Mesendoderm (in vitro differentiated cells): ENCODE measurements at regions not wholly inside any gene's neighbourhood (a gene's known extent, or its start where the extent isn't known, plus 50 kb on each side); places are given as distances from the start of the nearest gene placed in this dataset.

ENCODE experiments used
- DNase-seq: peaks from one replicate; pipeline ENCODE4 v3.0.0; 2013
- H2AK5ac ChIP-seq: 2 replicates; pipeline ENCODE4 v1.6.1; 2013; ENCODE audit warnings: low read length, inconsistent platforms
- H2BK120ac ChIP-seq: 2 replicates; pipeline ENCODE4 v1.6.1; 2013; ENCODE audit warnings: low read depth, mild to moderate bottlenecking, low read length, moderate library complexity, mixed read lengths
- H2BK15ac ChIP-seq: replicated peaks from 2 replicates; pipeline ENCODE4 v1.6.1; 2013; ENCODE audit warnings: low read depth, mild to moderate bottlenecking, moderate library complexity
- H2BK5ac ChIP-seq: 2 replicates; pipeline ENCODE4 v1.6.1; 2013; ENCODE audit warnings: low read length, inconsistent platforms
- H3K18ac ChIP-seq: 2 replicates; pipeline ENCODE4 v1.6.1; 2013; ENCODE audit warnings: mild to moderate bottlenecking, low read length, mixed read lengths
- H3K23ac ChIP-seq: one replicate; pipeline ENCODE4 v1.6.1; 2013; ENCODE audit warnings: low read length
- H3K27ac ChIP-seq: 2 replicates; pipeline ENCODE4 v1.5.1; 2013; ENCODE audit warnings: low read depth, mild to moderate bottlenecking, inconsistent platforms, low read length, moderate library complexity
- H3K27me3 ChIP-seq: 2 replicates; pipeline ENCODE4 v1.6.1; 2013; ENCODE audit warnings: low read length, control low read depth, mild to moderate bottlenecking, inconsistent platforms; ENCODE audit not compliant: insufficient read depth, poor library complexity
- H3K36me3 ChIP-seq: 2 replicates; pipeline ENCODE4 v1.6.1; 2013; ENCODE audit warnings: low read length, inconsistent platforms; ENCODE audit not compliant: control insufficient read depth, insufficient read depth
- H3K4ac ChIP-seq: one replicate; pipeline ENCODE4 v1.6.1; 2013; ENCODE audit warnings: low read depth, mild to moderate bottlenecking, low read length, moderate library complexity
- H3K4me1 ChIP-seq: 2 replicates; pipeline ENCODE4 v1.6.1; 2013; ENCODE audit warnings: low read depth, low read length, inconsistent platforms; ENCODE audit not compliant: control insufficient read depth
- H3K4me2 ChIP-seq: 2 replicates; pipeline ENCODE4 v1.6.1; 2013; ENCODE audit warnings: low read length
- H3K4me3 ChIP-seq: 2 replicates; pipeline ENCODE4 v1.5.1; 2013; ENCODE audit warnings: mild to moderate bottlenecking, low read length
- H3K56ac ChIP-seq: one replicate; pipeline ENCODE4 v1.6.1; 2013; ENCODE audit warnings: low read length
- H3K79me1 ChIP-seq: 2 replicates; pipeline ENCODE4 v1.6.1; 2013; ENCODE audit warnings: low read length, inconsistent platforms
- H3K79me2 ChIP-seq: 2 replicates; pipeline ENCODE4 v1.6.1; 2013; ENCODE audit warnings: mild to moderate bottlenecking, low read length; ENCODE audit not compliant: control insufficient read depth, insufficient read depth
- H3K9ac ChIP-seq: 2 replicates; pipeline ENCODE4 v1.6.1; 2013; ENCODE audit warnings: low read length, inconsistent platforms
- H4K5ac ChIP-seq: one replicate; pipeline ENCODE4 v1.6.1; 2013; ENCODE audit warnings: low read length
- H4K8ac ChIP-seq: one replicate; pipeline ENCODE4 v1.6.1; 2013; ENCODE audit warnings: low read depth, mild to moderate bottlenecking, control low read depth, low read length, moderate library complexity
- WGBS: extraction: QIAGEN DNeasy Blood & Tissue Kit; methylation state at CpG from one replicate; pipeline ENCODE4 v1.1.7; 2013; ENCODE audit warnings: low lambda C conversion rate, missing lambda C conversion rate; ENCODE audit not compliant: insufficient coverage; ENCODE audit errors: extremely low coverage; 5-methylcytosine and 5-hydroxymethylcytosine counted together

DNA sequence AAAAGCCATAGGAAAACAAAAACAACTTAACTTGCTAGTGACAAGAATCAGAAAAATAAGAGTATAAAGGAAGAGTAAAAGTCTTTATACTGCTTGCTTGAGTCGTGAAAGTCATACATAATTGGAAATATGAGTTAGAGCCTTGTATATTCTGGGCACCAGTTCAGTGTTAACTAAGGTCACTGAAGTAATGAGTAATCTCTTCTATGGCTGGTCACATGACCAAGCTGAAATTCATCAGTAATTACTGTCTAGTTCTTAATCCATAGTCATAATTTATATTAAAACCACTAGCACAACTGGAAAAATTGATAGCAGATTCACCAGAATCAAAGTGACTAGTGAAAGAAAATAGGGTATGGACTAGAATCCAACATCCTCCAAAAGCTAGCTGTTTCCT is 84.4 kb upstream of the SLC5A12 start:
- Histone ChIP-seq H4K8ac (no peak overlapping the region), H3K79me1 (no peaks in the 10 kb centered on the region), H3K4me2 (no peak overlapping the region), H3K4me3 (no peak overlapping the region), H3K79me2 (no peaks in the 10 kb centered on the region), H3K56ac (no peak overlapping the region), H3K18ac (no peak overlapping the region), H3K27me3 (no peaks in the 10 kb centered on the region), H3K23ac (no peak overlapping the region), H3K36me3 (no peaks in the 10 kb centered on the region), H2BK15ac (no peak overlapping the region), H2BK120ac (no peak overlapping the region), H2BK5ac (no peak overlapping the region), H3K4me1 (peaks cover 2% of the 10 kb centered on the region), H3K4ac (no peak overlapping the region), H3K27ac (no peak overlapping the region), H4K5ac (no peak overlapping the region), H3K9ac (no peak overlapping the region), H2AK5ac (no peak overlapping the region)
- no peak for DNase-seq
- WGBS = no CpG with 5 or more reads among the region's 1 CpG

DNA sequence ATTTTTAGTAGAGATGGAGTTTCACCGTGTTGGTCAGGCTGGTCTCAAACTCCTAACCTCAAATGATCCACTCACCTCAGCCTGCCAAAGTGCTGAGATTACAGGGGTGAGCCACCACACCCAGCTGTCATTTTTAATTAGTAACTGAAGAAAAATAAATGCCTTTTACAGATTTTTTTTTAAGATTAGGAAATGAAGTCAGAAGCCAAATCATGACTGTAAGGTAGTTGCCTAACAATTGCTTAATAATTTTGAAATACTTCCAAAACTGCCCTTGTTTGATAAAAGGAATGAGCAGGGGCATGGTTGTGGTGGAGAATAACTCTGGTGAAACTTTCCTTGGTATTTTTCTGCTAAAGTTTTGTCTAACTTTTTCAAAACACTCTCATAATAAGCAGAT is 98.9 kb upstream of the SLC5A12 start:
- Histone ChIP-seq H4K5ac (no peak overlapping the region), H3K56ac (no peak overlapping the region), H2BK120ac (no peak overlapping the region), H3K9ac (no peak overlapping the region), H2BK15ac (no peak overlapping the region), H4K8ac (no peak overlapping the region), H3K4me3 (no peak overlapping the region), H3K79me2 (no peaks in the 10 kb centered on the region), H3K79me1 (no peaks in the 10 kb centered on the region), H2AK5ac (no peak overlapping the region), H3K23ac (no peak overlapping the region), H3K36me3 (no peaks in the 10 kb centered on the region), H3K27ac (no peak overlapping the region), H3K18ac (no peak overlapping the region), H2BK5ac (no peak overlapping the region), H3K4me1 (no peaks in the 10 kb centered on the region), H3K4me2 (no peak overlapping the region), H3K27me3 (no peaks in the 10 kb centered on the region), H3K4ac (no peak overlapping the region)
- DNase-seq = no peak
- WGBS = no CpG with 5 or more reads among the region's 1 CpG

DNA sequence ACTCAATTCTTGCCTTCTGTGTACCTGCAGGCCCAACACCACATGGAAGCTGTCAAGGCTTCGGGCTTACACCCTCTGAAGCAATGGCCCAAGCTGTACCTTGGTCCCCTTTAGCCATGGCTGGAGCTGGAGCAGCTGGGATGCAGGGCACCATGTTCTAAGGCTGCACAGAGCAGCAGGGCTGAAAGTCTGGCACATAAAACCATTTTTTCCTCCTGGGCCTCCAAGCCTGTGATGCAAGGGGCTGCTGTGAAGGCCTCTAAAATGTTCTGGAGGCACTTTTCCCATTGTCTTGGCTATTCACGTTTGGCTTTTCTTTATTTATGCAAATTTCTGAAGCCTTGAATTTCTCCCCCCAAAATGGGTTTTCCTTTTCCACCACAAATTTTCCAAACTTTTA is 102.1 kb upstream of the SLC5A12 start:
- H3K4me1 ChIP-seq = no peaks in the 10 kb centered on the region
- no peak overlapping the region for H3K9ac ChIP-seq
- no peak overlapping the region for H3K27ac ChIP-seq
- H2BK120ac ChIP-seq = no peak overlapping the region
- no peaks in the 10 kb centered on the region for H3K79me1 ChIP-seq
- H2BK5ac ChIP-seq = no peak overlapping the region
- no peak overlapping the region for H3K4ac ChIP-seq
- no peak overlapping the region for H2AK5ac ChIP-seq
- no CpG with 5 or more reads among the region's 2 CpGs for WGBS
- no peak overlapping the region for H3K4me2 ChIP-seq
- no peaks in the 10 kb centered on the region for H3K36me3 ChIP-seq
- peak; percentile 21 for DNase-seq
- no peak overlapping the region for H3K18ac ChIP-seq
- H4K5ac ChIP-seq = no peak overlapping the region
- no peak overlapping the region for H3K4me3 ChIP-seq
- H2BK15ac ChIP-seq = no peak overlapping the region
- H3K23ac ChIP-seq = no peak overlapping the region
- H3K79me2 ChIP-seq = no peaks in the 10 kb centered on the region
- no peaks in the 10 kb centered on the region for H3K27me3 ChIP-seq
- no peak overlapping the region for H3K56ac ChIP-seq
- no peak overlapping the region for H4K8ac ChIP-seq

DNA sequence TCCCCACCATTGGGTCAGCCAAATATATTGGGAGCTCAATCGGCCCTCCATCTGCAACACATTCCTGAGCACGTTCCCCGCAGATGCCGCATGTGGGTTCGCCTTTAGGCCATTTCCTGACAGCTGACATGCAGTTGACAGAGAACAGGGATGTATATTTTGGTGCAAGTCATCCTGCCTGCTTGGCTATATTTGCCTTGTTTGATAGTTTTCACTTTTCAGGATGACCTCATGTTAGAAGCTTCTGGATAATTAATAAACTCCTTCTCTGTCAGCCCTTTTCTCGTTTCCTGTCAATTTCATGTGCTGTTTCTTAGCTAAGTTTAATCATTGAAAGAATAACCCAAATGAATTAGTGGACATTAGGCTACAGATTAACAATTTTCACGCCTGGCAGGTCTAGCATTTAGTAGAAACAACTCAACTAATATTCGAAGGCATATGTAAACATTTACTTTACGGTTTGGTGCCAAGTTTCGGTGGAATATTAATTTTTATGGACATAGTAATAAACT is 105.8 kb upstream of the SLC5A12 start:
- Histone ChIP-seq H2BK15ac (no peak overlapping the region), H3K4me3 (no peak overlapping the region), H3K4me1 (no peaks in the 10 kb centered on the region), H4K5ac (no peak overlapping the region), H3K4ac (no peak overlapping the region), H3K36me3 (no peaks in the 10 kb centered on the region), H3K4me2 (no peak overlapping the region), H3K27me3 (no peaks in the 10 kb centered on the region), H4K8ac (no peak overlapping the region), H3K79me2 (no peaks in the 10 kb centered on the region), H3K79me1 (no peaks in the 10 kb centered on the region), H3K56ac (no peak overlapping the region), H3K23ac (no peak overlapping the region), H3K18ac (no peak overlapping the region), H3K27ac (no peak overlapping the region), H3K9ac (no peak overlapping the region), H2BK5ac (no peak overlapping the region), H2AK5ac (no peak overlapping the region), H2BK120ac (no peak overlapping the region)
- WGBS = no CpG with 5 or more reads among the region's 10 CpGs
- no peak for DNase-seq

DNA sequence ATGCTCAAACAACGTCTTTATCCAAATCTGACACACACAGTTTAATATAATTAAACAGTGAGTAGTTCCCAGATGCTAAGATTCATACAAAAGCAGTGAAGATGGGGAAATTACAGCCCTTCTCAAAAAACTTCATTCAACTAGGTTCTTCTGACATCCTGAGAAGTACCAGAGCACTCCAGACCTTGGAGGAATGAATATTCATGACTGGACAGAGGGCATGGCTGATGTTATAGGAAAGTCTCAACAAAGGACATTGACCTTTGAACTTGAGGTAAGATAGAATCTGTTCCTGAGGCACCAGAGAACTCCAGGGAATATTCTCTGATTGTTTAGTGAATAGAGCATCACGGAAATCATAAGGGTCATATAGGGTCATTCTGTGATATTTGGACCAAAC is 106.4 kb upstream of the SLC5A12 start:
- Histone ChIP-seq H3K9ac (no peak overlapping the region), H4K8ac (no peak overlapping the region), H2AK5ac (no peak overlapping the region), H3K79me2 (no peaks in the 10 kb centered on the region), H3K79me1 (no peaks in the 10 kb centered on the region), H3K4me1 (no peaks in the 10 kb centered on the region), H3K23ac (no peak overlapping the region), H3K18ac (no peak overlapping the region), H3K27ac (no peak overlapping the region), H3K4ac (no peak overlapping the region), H2BK15ac (no peak overlapping the region), H4K5ac (no peak overlapping the region), H3K56ac (no peak overlapping the region), H3K27me3 (no peaks in the 10 kb centered on the region), H3K36me3 (no peaks in the 10 kb centered on the region), H2BK120ac (no peak overlapping the region), H3K4me2 (no peak overlapping the region), H3K4me3 (no peak overlapping the region), H2BK5ac (no peak overlapping the region)
- no peak for DNase-seq
- no CpG with 5 or more reads among the region's 2 CpGs for WGBS

DNA sequence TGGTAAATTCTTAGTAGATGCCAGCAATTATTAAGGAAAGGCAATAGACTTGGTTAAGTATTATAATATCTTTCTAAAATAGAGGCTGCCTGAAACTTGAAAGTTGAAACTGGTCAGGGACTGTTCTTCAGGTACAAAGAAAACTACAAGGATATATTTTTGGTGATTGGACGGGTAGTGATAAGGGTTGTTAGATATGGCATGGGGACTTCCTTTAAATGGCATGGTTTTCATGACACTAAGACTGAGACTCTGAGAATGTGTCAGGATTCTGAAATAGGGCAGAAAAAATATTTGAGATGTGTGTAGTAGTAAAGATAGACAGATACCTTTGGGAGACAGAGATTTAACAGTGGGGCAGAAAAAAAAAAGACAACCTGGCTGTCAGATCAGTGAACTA is 108.4 kb upstream of the SLC5A12 start:
- H3K4me2 ChIP-seq = no peak overlapping the region
- no peak overlapping the region for H3K27ac ChIP-seq
- H3K27me3 ChIP-seq = no peaks in the 10 kb centered on the region
- no peak overlapping the region for H2BK5ac ChIP-seq
- 100% methylated on average over 1 of the region's 1 CpG for WGBS
- no peak overlapping the region for H2BK120ac ChIP-seq
- no peaks in the 10 kb centered on the region for H3K79me1 ChIP-seq
- H3K4ac ChIP-seq = no peak overlapping the region
- H2AK5ac ChIP-seq = no peak overlapping the region
- no peak overlapping the region for H3K4me3 ChIP-seq
- no peak overlapping the region for H2BK15ac ChIP-seq
- no peak for DNase-seq
- no peaks in the 10 kb centered on the region for H3K4me1 ChIP-seq
- no peak overlapping the region for H4K5ac ChIP-seq
- H3K56ac ChIP-seq = no peak overlapping the region
- no peaks in the 10 kb centered on the region for H3K79me2 ChIP-seq
- no peak overlapping the region for H3K9ac ChIP-seq
- H3K18ac ChIP-seq = no peak overlapping the region
- H3K23ac ChIP-seq = no peak overlapping the region
- no peaks in the 10 kb centered on the region for H3K36me3 ChIP-seq
- no peak overlapping the region for H4K8ac ChIP-seq
